Brain microvascular endothelial cell (primary cell): ENCODE measurements at regions not wholly inside any gene's neighbourhood (a gene's known extent, or its start where the extent isn't known, plus 50 kb on each side); places are given as distances from the start of the nearest gene placed in this dataset.

ENCODE experiments used
- DNase-seq: peaks from one replicate; pipeline ENCODE4 v3.0.0-alpha.2; 2020
- H3K27ac ChIP-seq: fragments of 250-450 bp; sonication (Bioruptor Pico); 2 replicates; pipeline ENCODE4 v1.5.1; 2020; ENCODE audit warnings: mild to moderate bottlenecking, moderate library complexity
- H3K27me3 ChIP-seq: fragments of 250-450 bp; sonication (Bioruptor Pico); replicated peaks from 2 replicates; pipeline ENCODE4 v1.5.1; 2020; ENCODE audit warnings: mild to moderate bottlenecking
- H3K36me3 ChIP-seq: fragments of 250-450 bp; sonication (Bioruptor Pico); replicated peaks from 2 replicates; pipeline ENCODE4 v1.5.1; 2020; ENCODE audit warnings: mild to moderate bottlenecking
- H3K4me3 ChIP-seq: 2 replicates; pipeline ENCODE4 v1.5.1; 2011; ENCODE audit warnings: low read depth, mild to moderate bottlenecking, control low read depth, low read length, moderate library complexity
- CTCF ChIP-seq: IDR thresholded peaks from 2 replicates; pipeline ENCODE4 v1.5.1; 2011; ENCODE audit warnings: low read depth, mild to moderate bottlenecking, moderate library complexity, low read length, control low read depth, inconsistent platforms; ENCODE audit errors: missing control alignments
- in situ Hi-C: cut with HindIII; loops from 2 replicates; pipeline ENCODE4 v1.10.0; 2017; ENCODE audit warnings: low sequenced_read_pairs, low pct_ligation_motif_present

GRCh38 chr5:115723220-115723619, 93.2 kb downstream of the CDO1 start:
- no peak for DNase-seq
- no peak for TF ChIP-seq CTCF

GRCh38 chr5:115720888-115721287, 95.1 kb upstream of the TMED7 start:
- H3K27me3 ChIP-seq = no peaks in the 10 kb centered on the region
- no peak for TF ChIP-seq CTCF
- DNase-seq = no peak
- no peaks in the 10 kb centered on the region for H3K36me3 ChIP-seq
- H3K4me3 ChIP-seq = no peak overlapping the region
- in situ Hi-C loops = no loop called here
- H3K27ac ChIP-seq = no peak overlapping the region

More at GRCh38 chr5:115723220-115723619, 93.2 kb downstream of the CDO1 start:
- Histone ChIP-seq H3K4me3 (no peak overlapping the region), H3K27ac (no peak overlapping the region), H3K27me3 (no peaks in the 10 kb centered on the region), H3K36me3 (no peaks in the 10 kb centered on the region)
- in situ Hi-C loops = no loop called here

- in situ Hi-C loops = no loop called here
- Histone ChIP-seq H3K36me3 (no peaks in the 10 kb centered on the region), H3K4me3 (no peak overlapping the region), H3K27ac (no peak overlapping the region), H3K27me3 (no peaks in the 10 kb centered on the region)
- no peak for DNase-seq
- no peak for TF ChIP-seq CTCF
Observed at GRCh38 chr5:115718927-115719326, 93.1 kb upstream of the TMED7 start.

DNA sequence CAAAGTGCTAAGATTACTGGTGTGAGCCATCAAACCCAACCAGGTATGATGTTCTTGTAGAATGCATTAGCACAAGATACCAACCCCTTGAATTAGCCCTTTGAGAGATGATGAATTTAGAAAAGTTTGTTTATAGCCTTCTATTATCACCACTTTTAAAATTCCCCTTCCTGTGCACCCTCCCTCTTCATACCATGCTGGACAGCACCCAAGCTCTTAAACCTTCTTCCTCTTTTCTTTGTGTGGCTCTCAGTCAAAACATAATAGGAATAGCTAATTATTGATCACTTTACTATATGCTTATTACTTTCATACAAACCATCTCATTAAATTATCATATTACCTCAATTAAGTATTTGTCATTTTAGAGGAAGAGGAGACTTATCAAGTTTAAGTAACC, 87.6 kb upstream of the TMED7 start:
- H3K27me3 ChIP-seq = no peaks in the 10 kb centered on the region
- no peak overlapping the region for H3K27ac ChIP-seq
- no peaks in the 10 kb centered on the region for H3K36me3 ChIP-seq
- H3K4me3 ChIP-seq = no peak overlapping the region
- in situ Hi-C loops = no loop called here
- no peak for DNase-seq
- TF ChIP-seq CTCF = no peak

DNA sequence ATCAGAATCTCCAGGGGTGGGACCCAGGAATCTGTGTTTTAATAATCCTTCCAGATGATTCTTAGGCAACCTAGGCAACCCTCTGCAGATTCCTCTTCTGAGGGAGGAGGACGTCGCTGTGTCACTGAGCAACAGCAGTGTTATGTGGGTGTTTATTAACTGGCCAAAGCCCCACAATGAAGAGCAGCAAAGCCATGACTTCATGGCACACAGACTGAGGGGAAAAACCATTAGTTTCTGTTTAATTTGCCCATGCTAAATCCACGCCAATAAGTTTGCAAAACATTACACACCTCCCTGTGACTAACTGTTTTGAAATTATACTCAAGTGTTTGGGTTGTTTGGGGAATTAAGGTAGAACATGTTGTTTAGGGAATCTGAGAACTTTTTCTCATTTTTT, 83.7 kb upstream of the TMED7 start:
- no peak overlapping the region for H3K4me3 ChIP-seq
- no peak for TF ChIP-seq CTCF
- in situ Hi-C loops = no loop called here
- H3K27ac ChIP-seq = no peak overlapping the region
- no peaks in the 10 kb centered on the region for H3K36me3 ChIP-seq
- no peaks in the 10 kb centered on the region for H3K27me3 ChIP-seq
- no peak for DNase-seq

- H3K36me3 ChIP-seq = no peaks in the 10 kb centered on the region
- no peak overlapping the region for H3K27ac ChIP-seq
- TF ChIP-seq CTCF = no peak
- H3K27me3 ChIP-seq = no peaks in the 10 kb centered on the region
- no peak for DNase-seq
- H3K4me3 ChIP-seq = no peak overlapping the region
- in situ Hi-C loops = no loop called here
Observed at GRCh38 chr5:115708819-115709477, 83.1 kb upstream of the TMED7 start.
